CD4-positive, alpha-beta T cell (primary cell): ENCODE measurements at regions not wholly inside any gene's neighbourhood (a gene's known extent, or its start where the extent isn't known, plus 50 kb on each side); places are given as distances from the start of the nearest gene placed in this dataset.

Source experiments
- ATAC-seq: fragments of 200-7000 bp; cut with Tn5 transposase; one replicate; pipeline ENCODE4 v1.10.0; 2022; ENCODE audit warnings: mild to moderate bottlenecking; ENCODE audit not compliant: poor library complexity
- CTCF ChIA-PET: fragments of 350-600 bp; sonication (Branson Sonifier 250); formaldehyde crosslinking; loops from one replicate; lab custom pipeline; 2021; ENCODE audit warnings: antibody characterized with exemption, inconsistent platforms; lab: Charles Lee
- POLR2A ChIA-PET: fragments of 350-600 bp; sonication (Branson Sonifier 250); formaldehyde crosslinking; loops from one replicate; lab custom pipeline; 2021; ENCODE audit warnings: antibody characterized with exemption, inconsistent platforms; lab: Charles Lee
- DNase-seq, 14 experiments: peaks; one replicate each; pipeline ENCODE4 v3.0.0-alpha.2; 2013 to 2020; ENCODE audit warnings: mixed read lengths in 2 of 14
- H3K27ac ChIP-seq, 2 donors: one replicate each; pipeline versions ENCODE4 v1.5.1 to v1.7.0; 2013; ENCODE audit warnings: low read length in 2 of 2, low read depth in 1 of 2, mild to moderate bottlenecking in 1 of 2
- H3K27me3 ChIP-seq, 2 experiments: 1 replicate in 1 of 2; 2 replicates in 1 of 2; pipeline versions ENCODE4 v1.6.1 to v1.7.0; 2013; ENCODE audit warnings: low read length in 2 of 2, control low read depth in 1 of 2, mild to moderate bottlenecking in 1 of 2, moderate library complexity in 1 of 2; ENCODE audit not compliant: insufficient read depth in 2 of 2, control insufficient read depth in 1 of 2
- H3K36me3 ChIP-seq: one replicate; pipeline ENCODE4 v1.6.1; 2013; ENCODE audit warnings: low read length, control low read depth; ENCODE audit not compliant: insufficient read depth
- H3K4me1 ChIP-seq: one replicate; pipeline ENCODE4 v1.6.1; 2013; ENCODE audit warnings: low read length, control low read depth; ENCODE audit not compliant: insufficient read depth
- H3K4me3 ChIP-seq: one replicate; pipeline ENCODE4 v1.5.1; 2013; ENCODE audit warnings: mild to moderate bottlenecking, low read length, moderate library complexity
- H3K9me3 ChIP-seq, 2 experiments: 1 replicate in 1 of 2; 2 replicates in 1 of 2; pipeline versions ENCODE4 v1.6.1 to v1.7.0; 2013; ENCODE audit warnings: low read length in 2 of 2, mild to moderate bottlenecking in 2 of 2, control low read depth in 1 of 2, moderate library complexity in 1 of 2; ENCODE audit not compliant: control insufficient read depth in 1 of 2, insufficient read depth in 1 of 2
- H3K27ac Mint-ChIP-seq: one replicate; pipeline ENCODE4 v1.8.0; 2020; ENCODE audit warnings: mixed read lengths
- H3K27me3 Mint-ChIP-seq: one replicate; pipeline ENCODE4 v1.8.0; 2021; ENCODE audit warnings: mixed read lengths
- H3K36me3 Mint-ChIP-seq: one replicate; pipeline ENCODE4 v1.8.0; 2021; ENCODE audit warnings: low read depth, mixed read lengths
- H3K4me1 Mint-ChIP-seq: one replicate; pipeline ENCODE4 v1.8.0; 2021; ENCODE audit warnings: low read depth, mixed read lengths
- H3K4me3 Mint-ChIP-seq: one replicate; pipeline ENCODE4 v1.8.0; 2020; ENCODE audit warnings: mild to moderate bottlenecking, mixed read lengths
- H3K9me3 Mint-ChIP-seq: one replicate; pipeline ENCODE4 v1.8.0; 2020; ENCODE audit warnings: mixed read lengths
- intact Hi-C, 2 experiments: fragments of 100-400 bp; cut with DNase I in 1 of 2; cut with micrococcal nuclease in 1 of 2; formaldehyde crosslinking; loops; one replicate each; pipeline versions ENCODE4 v1.15.1 to v1.9.0; 2023 to 2025; cut with DNase I, micrococcal nuclease
- TF ChIP-seq, protein P1 (sequence below): fragments of 200-600 bp; IDR thresholded peaks from one replicate; pipeline ENCODE4 v1.8.0; 2022; ENCODE audit warnings: antibody characterized with exemption, mild to moderate bottlenecking

DNA sequence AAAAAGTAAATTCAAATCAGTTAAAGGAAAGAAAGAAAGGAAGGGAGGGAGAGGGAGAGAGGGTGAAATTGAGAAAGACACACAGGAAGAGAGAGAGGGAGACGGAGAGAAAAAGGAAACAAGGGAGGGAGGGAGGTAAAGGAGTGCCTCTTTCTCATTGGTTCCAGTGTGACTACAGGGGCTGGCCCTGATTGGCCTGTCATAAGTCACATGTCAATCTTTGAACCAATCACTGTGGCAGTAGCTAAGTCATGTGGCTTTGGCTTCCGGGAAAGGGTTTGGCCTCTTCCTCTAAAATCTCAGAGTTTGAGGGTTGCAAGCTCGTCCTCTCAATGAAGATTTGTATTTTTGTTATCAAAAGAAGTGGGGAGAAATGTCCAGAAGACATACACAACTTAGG is 150.2 kb downstream of the RAB11FIP2 start:
- Mint-ChIP-seq H3K27me3 (peaks cover 50% of the 10 kb centered on the region), H3K27ac (no peak overlapping the region), H3K36me3 (no peaks in the 10 kb centered on the region), H3K4me1 (no peaks in the 10 kb centered on the region), H3K9me3 (no peaks in the 10 kb centered on the region), H3K4me3 (no peak overlapping the region)
- ChIA-PET POLR2A (no interaction called here), CTCF (no interaction called here)
- Histone ChIP-seq H3K9me3 (no peaks in the 10 kb centered on the region), H3K36me3 (no peaks in the 10 kb centered on the region), H3K27ac (no peak overlapping the region), H3K27me3 (peaks cover 0 to 2% of the 10 kb centered on the region in 2 experiments), H3K4me3 (no peak overlapping the region), H3K4me1 (no peaks in the 10 kb centered on the region)
- intact Hi-C loops = no loop called here
- DNase-seq = no peak
- no peak for ATAC-seq
- TF ChIP-seq, protein P1, sequence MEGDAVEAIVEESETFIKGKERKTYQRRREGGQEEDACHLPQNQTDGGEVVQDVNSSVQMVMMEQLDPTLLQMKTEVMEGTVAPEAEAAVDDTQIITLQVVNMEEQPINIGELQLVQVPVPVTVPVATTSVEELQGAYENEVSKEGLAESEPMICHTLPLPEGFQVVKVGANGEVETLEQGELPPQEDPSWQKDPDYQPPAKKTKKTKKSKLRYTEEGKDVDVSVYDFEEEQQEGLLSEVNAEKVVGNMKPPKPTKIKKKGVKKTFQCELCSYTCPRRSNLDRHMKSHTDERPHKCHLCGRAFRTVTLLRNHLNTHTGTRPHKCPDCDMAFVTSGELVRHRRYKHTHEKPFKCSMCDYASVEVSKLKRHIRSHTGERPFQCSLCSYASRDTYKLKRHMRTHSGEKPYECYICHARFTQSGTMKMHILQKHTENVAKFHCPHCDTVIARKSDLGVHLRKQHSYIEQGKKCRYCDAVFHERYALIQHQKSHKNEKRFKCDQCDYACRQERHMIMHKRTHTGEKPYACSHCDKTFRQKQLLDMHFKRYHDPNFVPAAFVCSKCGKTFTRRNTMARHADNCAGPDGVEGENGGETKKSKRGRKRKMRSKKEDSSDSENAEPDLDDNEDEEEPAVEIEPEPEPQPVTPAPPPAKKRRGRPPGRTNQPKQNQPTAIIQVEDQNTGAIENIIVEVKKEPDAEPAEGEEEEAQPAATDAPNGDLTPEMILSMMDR = no peak

DNA sequence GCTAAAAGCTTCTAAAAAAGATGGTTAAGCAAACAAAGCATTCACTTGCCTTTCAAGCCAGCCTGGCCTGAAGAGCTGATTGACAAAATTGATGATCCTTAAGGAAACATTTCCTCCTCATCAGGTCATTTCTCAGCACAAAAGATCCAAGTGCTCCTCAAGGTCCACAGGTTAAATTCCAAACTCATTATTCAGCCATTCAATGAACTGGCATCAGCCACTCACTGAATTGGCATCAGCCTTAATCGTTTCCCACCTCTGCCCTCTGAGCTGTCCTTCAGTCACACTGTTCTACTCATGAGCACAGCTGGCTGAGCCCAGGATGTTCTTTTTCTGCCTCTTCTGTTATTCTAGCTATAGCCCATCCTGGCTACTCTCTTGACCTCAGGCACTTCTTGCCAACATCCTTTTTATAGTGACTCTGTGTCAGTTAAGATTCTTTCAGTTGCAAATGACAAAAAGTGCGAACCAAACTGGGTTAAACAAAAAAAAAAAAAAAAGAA is 147.5 kb downstream of the RAB11FIP2 start:
- no peaks in the 10 kb centered on the region for H3K36me3 Mint-ChIP-seq
- no peaks in the 10 kb centered on the region for H3K9me3 ChIP-seq
- no peak overlapping the region for H3K27ac ChIP-seq
- H3K4me1 Mint-ChIP-seq = no peaks in the 10 kb centered on the region
- no peaks in the 10 kb centered on the region for H3K4me1 ChIP-seq
- H3K27ac Mint-ChIP-seq = no peak overlapping the region
- ChIA-PET POLR2A (no interaction called here), CTCF (no interaction called here)
- H3K36me3 ChIP-seq = no peaks in the 10 kb centered on the region
- no peaks in the 10 kb centered on the region for H3K9me3 Mint-ChIP-seq
- intact Hi-C loops = no loop called here
- no peak overlapping the region for H3K4me3 ChIP-seq
- peaks cover 41% of the 10 kb centered on the region for H3K27me3 Mint-ChIP-seq
- H3K4me3 Mint-ChIP-seq = no peak overlapping the region
- H3K27me3 ChIP-seq = peaks cover 0 to 2% of the 10 kb centered on the region in 2 experiments
- DNase-seq (no peak), ATAC-seq (no peak)
- TF ChIP-seq, protein P1 = no peak

DNA sequence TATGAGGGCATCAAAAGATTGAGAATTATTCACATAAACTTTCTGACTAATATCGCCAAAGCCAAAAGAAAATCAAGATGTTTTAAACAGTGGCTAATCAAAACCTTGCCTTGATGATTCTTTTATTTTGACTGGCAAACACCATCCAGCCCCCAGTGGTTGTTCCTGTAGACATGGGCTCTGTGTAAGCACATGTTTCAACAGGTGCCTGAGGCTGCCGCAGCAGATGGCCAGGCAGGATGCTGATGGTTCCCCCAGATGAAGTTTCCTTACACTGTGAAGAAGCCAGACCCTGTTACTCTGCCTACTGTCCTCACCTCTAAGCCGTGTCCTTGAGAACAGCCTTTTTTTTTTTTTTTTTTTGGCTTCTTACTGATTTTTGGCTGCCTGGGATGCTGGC is 146.5 kb downstream of the RAB11FIP2 start:
- ChIA-PET CTCF (no interaction called here), POLR2A (no interaction called here)
- H3K27me3 Mint-ChIP-seq = peaks cover 48% of the 10 kb centered on the region
- TF ChIP-seq, protein P1 = no peak
- no peak overlapping the region for H3K4me3 Mint-ChIP-seq
- ATAC-seq = no peak
- Histone ChIP-seq H3K4me1 (no peaks in the 10 kb centered on the region), H3K4me3 (no peak overlapping the region), H3K27ac (no peak overlapping the region), H3K36me3 (no peaks in the 10 kb centered on the region), H3K27me3 (peaks cover 0 to 2% of the 10 kb centered on the region in 2 experiments), H3K9me3 (no peaks in the 10 kb centered on the region)
- intact Hi-C loops = no loop called here
- no peaks in the 10 kb centered on the region for H3K36me3 Mint-ChIP-seq
- no peaks in the 10 kb centered on the region for H3K9me3 Mint-ChIP-seq
- DNase-seq = no peak
- no peaks in the 10 kb centered on the region for H3K4me1 Mint-ChIP-seq
- H3K27ac Mint-ChIP-seq = no peak overlapping the region
